ENCODE measurements at regions not wholly inside any gene's neighbourhood (a gene's known extent, or its start where the extent isn't known, plus 50 kb on each side); places are given as distances from the start of the nearest gene placed in this dataset.
"Not testable (repeated sequence)": the region's sequence is repeated elsewhere in the genome, so short reads cannot be mapped to it uniquely, and the experiment has no call there.

DNA sequence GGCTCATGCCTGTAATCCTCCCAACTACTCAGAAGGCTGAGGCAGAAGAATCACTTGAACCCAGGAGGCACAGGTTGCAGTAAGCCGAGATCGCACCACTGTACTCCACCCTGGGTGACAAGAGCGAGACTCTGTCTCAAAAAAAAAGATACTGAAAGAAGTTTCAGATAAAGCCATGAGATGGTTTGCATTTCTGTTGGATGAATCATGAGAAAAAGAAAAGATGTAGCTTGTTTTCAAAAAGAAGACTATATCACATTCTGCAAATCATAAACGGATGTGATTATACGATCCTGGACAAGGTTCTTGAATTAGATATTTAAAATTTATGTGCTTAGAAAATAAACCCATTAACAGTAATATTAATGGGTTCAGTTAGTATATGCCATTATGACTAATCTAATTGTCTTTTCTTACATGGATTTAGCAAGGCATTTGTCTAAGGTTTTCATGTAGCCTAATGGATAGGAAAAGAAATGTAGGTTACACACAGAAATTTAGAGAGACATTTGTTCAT is 345.9 kb downstream of the SLC7A11 start:
- no peak overlapping the region for H3K4me3 ChIP-seq (replicated peaks in 1 of 3; ENCODE audit: insufficient read depth in 1 of 3, low read depth in 1 of 3, low read length in 3 of 3)
- H4K20me1 ChIP-seq (replicated peaks; ENCODE audit: control insufficient read depth, extremely low read depth, insufficient read depth, low read length), result no peaks in the 10 kb centered on the region
- H3K9me3 ChIP-seq (replicated peaks; ENCODE audit: control insufficient read depth, insufficient read depth, low read length), result no peaks in the 10 kb centered on the region
- TF ChIP-seq FOS (IDR thresholded peaks at IDR 0.05; ENCODE audit: borderline replicate concordance, insufficient read depth, low read length) (no peak), POLR2A (IDR thresholded peaks at IDR 0.05; ENCODE audit: low read depth, low read length) (no peak), GATA2 (IDR thresholded peaks at IDR 0.05; ENCODE audit: insufficient read depth, insufficient read length, low read depth, low read length) (no peak), POLR2AphosphoS5 (IDR thresholded peaks at IDR 0.05; ENCODE audit: insufficient read depth, low read depth, low read length) (no peak)
- no peak overlapping the region for H3K9ac ChIP-seq (replicated peaks; ENCODE audit: extremely low read depth, insufficient read depth, low read length)
- no peaks in the 10 kb centered on the region for H3K36me3 ChIP-seq (ENCODE audit: control insufficient read depth in 2 of 2, extremely low read depth in 1 of 2, insufficient read depth in 2 of 2, low read length in 2 of 2)
- H3K27me3 ChIP-seq (ENCODE audit: control insufficient read depth in 2 of 2, insufficient read depth in 2 of 2, low read length in 2 of 2), result no peaks in the 10 kb centered on the region
- no peak overlapping the region for H2AFZ ChIP-seq (ENCODE audit: low read depth, low read length)
- H3K9me1 ChIP-seq (replicated peaks; ENCODE audit: control insufficient read depth, extremely low read depth, insufficient read depth, low read length), result no peaks in the 10 kb centered on the region
- no peaks in the 10 kb centered on the region for H3K4me1 ChIP-seq (ENCODE audit: control insufficient read depth, extremely low read depth, insufficient read depth, low read length)
- ChIA-PET CTCF (interaction anchor here (1.0 to 2.2 kb wide), 6 partner anchors 11 to 784 kb away, joined by 3 to 8 read pairs (median 3); no protein-coding TSS in a partner anchor), POLR2A (no interaction called here)
- FAIRE-seq (no peak), DNase-seq (ENCODE audit: low read depth, low spot score) (no peak)
- H3K27ac ChIP-seq (ENCODE audit: insufficient read depth, low read depth, low read length), result no peak overlapping the region
- H3K4me2 ChIP-seq (ENCODE audit: insufficient read depth, low read length), result no peak overlapping the region
- intact Hi-C loops (cut with micrococcal nuclease), result no loop called here
- dilution Hi-C loops (cut with MboI; ENCODE audit: extremely low pct_ligation_motif_present, low sequenced_read_pairs), result no loop called here
- H3K79me2 ChIP-seq (ENCODE audit: control insufficient read depth, insufficient read depth, low read length), result no peaks in the 10 kb centered on the region
- no TSS peak for BruUV-seq (replicated peaks)

DNA sequence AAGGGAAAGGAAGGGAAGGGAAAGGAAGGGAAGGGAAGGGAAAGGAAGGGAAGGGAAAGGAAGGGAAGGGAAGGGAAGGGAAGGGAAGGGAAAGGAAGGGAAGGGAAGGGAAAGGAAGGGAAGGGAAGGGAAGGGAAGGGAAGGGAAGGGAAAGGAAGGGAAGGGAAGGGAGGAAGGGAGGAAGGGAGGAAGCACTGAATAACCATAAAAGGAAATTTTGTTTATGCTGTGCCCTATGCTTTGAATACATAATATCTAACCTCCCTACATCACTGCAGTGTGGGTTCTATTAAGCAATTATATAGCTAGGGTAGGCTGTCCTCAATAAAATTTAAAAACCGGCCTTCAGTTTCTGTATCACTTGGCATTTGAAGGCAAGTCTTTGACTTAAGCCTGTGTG is 346.6 kb downstream of the SLC7A11 start:
- H3K36me3 ChIP-seq (ENCODE audit: control insufficient read depth in 2 of 2, extremely low read depth in 1 of 2, insufficient read depth in 2 of 2, low read length in 2 of 2); H2AFZ ChIP-seq (ENCODE audit: low read depth, low read length); dilution Hi-C loops (cut with MboI; ENCODE audit: extremely low pct_ligation_motif_present, low sequenced_read_pairs); H3K27ac ChIP-seq (ENCODE audit: insufficient read depth, low read depth, low read length); H3K4me1 ChIP-seq (ENCODE audit: control insufficient read depth, extremely low read depth, insufficient read depth, low read length); FAIRE-seq; CTCF ChIA-PET; DNase-seq (ENCODE audit: low read depth, low spot score); H3K9ac ChIP-seq (replicated peaks; ENCODE audit: extremely low read depth, insufficient read depth, low read length); H3K4me2 ChIP-seq (ENCODE audit: insufficient read depth, low read length); H3K9me1 ChIP-seq (replicated peaks; ENCODE audit: control insufficient read depth, extremely low read depth, insufficient read depth, low read length); POLR2A ChIA-PET; H3K4me3 ChIP-seq (replicated peaks in 1 of 3; ENCODE audit: insufficient read depth in 1 of 3, low read depth in 1 of 3, low read length in 3 of 3); intact Hi-C loops (cut with micrococcal nuclease); H4K20me1 ChIP-seq (replicated peaks; ENCODE audit: control insufficient read depth, extremely low read depth, insufficient read depth, low read length); BruUV-seq (replicated peaks); H3K9me3 ChIP-seq (replicated peaks; ENCODE audit: control insufficient read depth, insufficient read depth, low read length); H3K79me2 ChIP-seq (ENCODE audit: control insufficient read depth, insufficient read depth, low read length); H3K27me3 ChIP-seq (ENCODE audit: control insufficient read depth in 2 of 2, insufficient read depth in 2 of 2, low read length in 2 of 2): not testable (repeated sequence)

Measured in endothelial cell of umbilical vein (primary cell).